ENCODE measurements at regions not wholly inside any gene's neighbourhood (a gene's known extent, or its start where the extent isn't known, plus 50 kb on each side); places are given as distances from the start of the nearest gene placed in this dataset.
A peak's percentile ranks its signal among the peaks of the same experiment; 100 is the strongest.
"Not testable (repeated sequence)": the region's sequence is repeated elsewhere in the genome, so short reads cannot be mapped to it uniquely, and the experiment has no call there.

DNA sequence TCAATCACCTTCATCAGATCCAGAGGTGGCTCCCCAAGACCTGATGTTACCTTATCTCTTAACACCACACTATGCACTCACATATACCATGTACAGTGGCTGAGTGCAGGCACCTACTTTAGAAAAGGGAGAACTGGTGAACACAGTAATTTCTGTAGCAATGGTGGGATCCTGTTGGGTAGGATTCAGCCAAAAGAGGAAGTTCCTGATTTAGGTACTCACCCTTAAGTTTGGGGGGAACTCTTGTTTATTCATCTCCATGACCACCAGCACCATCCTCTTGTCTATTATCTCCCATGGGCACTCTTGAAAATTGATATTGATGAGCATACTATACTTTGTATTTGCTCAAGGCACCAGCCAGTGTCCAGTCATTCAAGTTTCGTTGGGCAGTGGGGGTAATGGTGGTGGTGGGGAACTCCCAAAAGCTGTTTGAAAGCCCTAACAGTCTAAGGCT lies 324.4 kb downstream of the LMO7 start:
- H3K4me1 ChIP-seq (ENCODE audit: control insufficient read depth in 5 of 5, insufficient read depth in 5 of 5, low read length in 5 of 5), result peaks cover 0 to 4% (median 0%) of the 10 kb centered on the region in 5 donors
- WGBS, 2 donors, result 70 to 83% methylated on average over 1 of the region's 1 CpG
- H3K9ac ChIP-seq (ENCODE audit: insufficient read depth in 1 of 2, low read length in 2 of 2), result no peak overlapping the region
- H3K9me3 ChIP-seq (ENCODE audit: control insufficient read depth in 4 of 4, insufficient read depth in 3 of 4, low read length in 3 of 4), result no peaks in the 10 kb centered on the region
- no peak overlapping the region for H3K4me3 ChIP-seq
- no peaks in the 10 kb centered on the region for H3K27me3 ChIP-seq (ENCODE audit: control insufficient read depth in 3 of 3, insufficient read depth in 3 of 3, low read length in 2 of 3)
- TF ChIP-seq, protein P1, sequence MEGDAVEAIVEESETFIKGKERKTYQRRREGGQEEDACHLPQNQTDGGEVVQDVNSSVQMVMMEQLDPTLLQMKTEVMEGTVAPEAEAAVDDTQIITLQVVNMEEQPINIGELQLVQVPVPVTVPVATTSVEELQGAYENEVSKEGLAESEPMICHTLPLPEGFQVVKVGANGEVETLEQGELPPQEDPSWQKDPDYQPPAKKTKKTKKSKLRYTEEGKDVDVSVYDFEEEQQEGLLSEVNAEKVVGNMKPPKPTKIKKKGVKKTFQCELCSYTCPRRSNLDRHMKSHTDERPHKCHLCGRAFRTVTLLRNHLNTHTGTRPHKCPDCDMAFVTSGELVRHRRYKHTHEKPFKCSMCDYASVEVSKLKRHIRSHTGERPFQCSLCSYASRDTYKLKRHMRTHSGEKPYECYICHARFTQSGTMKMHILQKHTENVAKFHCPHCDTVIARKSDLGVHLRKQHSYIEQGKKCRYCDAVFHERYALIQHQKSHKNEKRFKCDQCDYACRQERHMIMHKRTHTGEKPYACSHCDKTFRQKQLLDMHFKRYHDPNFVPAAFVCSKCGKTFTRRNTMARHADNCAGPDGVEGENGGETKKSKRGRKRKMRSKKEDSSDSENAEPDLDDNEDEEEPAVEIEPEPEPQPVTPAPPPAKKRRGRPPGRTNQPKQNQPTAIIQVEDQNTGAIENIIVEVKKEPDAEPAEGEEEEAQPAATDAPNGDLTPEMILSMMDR (IDR thresholded peaks at IDR 0.05; ENCODE audit: control extremely low read depth, extremely low read depth), result no peak
- no peak overlapping the region for H3K27ac ChIP-seq (ENCODE audit: low read depth in 1 of 2, low read length in 1 of 2)
- DNase-seq, result no peak
- no peak for ATAC-seq (ENCODE audit: insufficient read depth, low FRiP score)
- H3K36me3 ChIP-seq (ENCODE audit: control insufficient read depth in 4 of 4, insufficient read depth in 4 of 4, low read length in 4 of 4), result no peaks in the 10 kb centered on the region

DNA sequence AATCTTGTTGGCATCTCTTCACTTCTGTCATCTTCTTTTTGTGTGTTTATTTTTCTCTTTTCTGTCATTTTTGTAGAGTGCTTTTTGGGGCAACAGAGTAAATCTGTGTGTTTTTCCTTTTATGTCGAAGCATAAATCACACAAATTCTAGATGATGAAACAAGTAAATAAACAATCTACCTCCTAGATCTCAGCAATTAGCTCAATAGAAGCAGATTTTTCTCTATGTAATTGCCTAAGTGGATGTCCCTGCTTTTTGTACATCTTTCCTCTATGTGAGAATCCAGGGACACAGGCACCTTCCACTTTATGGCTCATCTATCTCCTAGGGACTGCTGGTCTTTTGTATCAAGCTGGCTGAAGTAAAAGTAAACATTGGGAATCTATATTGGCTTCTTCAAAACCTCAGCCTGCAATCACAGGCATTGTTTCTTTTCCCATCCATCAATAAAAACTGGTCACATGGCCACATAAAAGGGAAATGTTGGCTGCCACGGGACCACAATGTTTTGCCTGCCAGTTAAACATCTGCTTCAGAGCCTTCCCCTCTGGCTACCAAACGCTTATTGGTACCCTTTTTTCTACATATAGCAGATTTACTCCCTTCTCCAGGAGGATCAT lies 323.8 kb downstream of the LMO7 start:
- ATAC-seq (ENCODE audit: insufficient read depth, low FRiP score) (no peak), DNase-seq (peak in 1 of 3 donors; percentile 33)
- Histone ChIP-seq H3K9ac (ENCODE audit: insufficient read depth in 1 of 2, low read length in 2 of 2) (no peak overlapping the region), H3K9me3 (ENCODE audit: control insufficient read depth in 4 of 4, insufficient read depth in 3 of 4, low read length in 3 of 4) (no peaks in the 10 kb centered on the region), H3K4me1 (ENCODE audit: control insufficient read depth in 5 of 5, insufficient read depth in 5 of 5, low read length in 5 of 5) (peaks cover 0 to 4% (median 0%) of the 10 kb centered on the region in 5 donors), H3K27ac (ENCODE audit: low read depth in 1 of 2, low read length in 1 of 2) (no peak overlapping the region), H3K36me3 (ENCODE audit: control insufficient read depth in 4 of 4, insufficient read depth in 4 of 4, low read length in 4 of 4) (no peaks in the 10 kb centered on the region), H3K27me3 (ENCODE audit: control insufficient read depth in 3 of 3, insufficient read depth in 3 of 3, low read length in 2 of 3) (no peaks in the 10 kb centered on the region), H3K4me3 (no peak overlapping the region)
- TF ChIP-seq, protein P1 (IDR thresholded peaks at IDR 0.05; ENCODE audit: control extremely low read depth, extremely low read depth), result no peak
- WGBS, 2 donors, result 48 to 57% methylated on average over 3 of the region's 3 CpGs

GRCh38 chr13:75953589-75953988 lies 317.5 kb downstream of the LMO7 start:
- H3K9me3 ChIP-seq (ENCODE audit: control insufficient read depth in 4 of 4, insufficient read depth in 3 of 4, low read length in 3 of 4); H3K27me3 ChIP-seq (ENCODE audit: control insufficient read depth in 3 of 3, insufficient read depth in 3 of 3, low read length in 2 of 3); DNase-seq; H3K36me3 ChIP-seq (ENCODE audit: control insufficient read depth in 4 of 4, insufficient read depth in 4 of 4, low read length in 4 of 4); H3K4me3 ChIP-seq; ATAC-seq (ENCODE audit: insufficient read depth, low FRiP score); H3K9ac ChIP-seq (ENCODE audit: insufficient read depth in 1 of 2, low read length in 2 of 2); H3K4me1 ChIP-seq (ENCODE audit: control insufficient read depth in 5 of 5, insufficient read depth in 5 of 5, low read length in 5 of 5); H3K27ac ChIP-seq (ENCODE audit: low read depth in 1 of 2, low read length in 1 of 2): not testable (repeated sequence)
- WGBS, 2 donors, result 77 to 87% methylated on average over 2 of the region's 2 CpGs

GRCh38 chr13:75947448-75947847 lies 311.3 kb downstream of the LMO7 start:
- H3K4me3 ChIP-seq, result no peak overlapping the region
- no peaks in the 10 kb centered on the region for H3K36me3 ChIP-seq (ENCODE audit: control insufficient read depth in 4 of 4, insufficient read depth in 4 of 4, low read length in 4 of 4)
- WGBS, 2 donors, result 93 to 94% methylated on average over 2 of the region's 2 CpGs
- ATAC-seq (ENCODE audit: insufficient read depth, low FRiP score) (no peak), DNase-seq (no peak)
- H3K27me3 ChIP-seq (ENCODE audit: control insufficient read depth in 3 of 3, insufficient read depth in 3 of 3, low read length in 2 of 3), result no peaks in the 10 kb centered on the region
- H3K9ac ChIP-seq (ENCODE audit: insufficient read depth in 1 of 2, low read length in 2 of 2), result no peak overlapping the region
- peaks cover 0 to 16% (median 4%) of the 10 kb centered on the region in 5 donors for H3K4me1 ChIP-seq (ENCODE audit: control insufficient read depth in 5 of 5, insufficient read depth in 5 of 5, low read length in 5 of 5)
- H3K9me3 ChIP-seq (ENCODE audit: control insufficient read depth in 4 of 4, insufficient read depth in 3 of 4, low read length in 3 of 4), result no peaks in the 10 kb centered on the region
- no peak overlapping the region for H3K27ac ChIP-seq (ENCODE audit: low read depth in 1 of 2, low read length in 1 of 2)
- TF ChIP-seq, protein P1 (IDR thresholded peaks at IDR 0.05; ENCODE audit: control extremely low read depth, extremely low read depth), result no peak

All from lung (tissue), 11 donors.